NCI-H510A (cell line): ENCODE measurements at regions not wholly inside any gene's neighbourhood (a gene's known extent, or its start where the extent isn't known, plus 50 kb on each side); places are given as distances from the start of the nearest gene placed in this dataset.
A peak's percentile ranks its signal among the peaks of the same experiment; 100 is the strongest.

ENCODE experiments used
- DNase-seq: peaks from one replicate; lab custom pipeline; 2025; lab: John Stamatoyannopoulos, UW

DNA sequence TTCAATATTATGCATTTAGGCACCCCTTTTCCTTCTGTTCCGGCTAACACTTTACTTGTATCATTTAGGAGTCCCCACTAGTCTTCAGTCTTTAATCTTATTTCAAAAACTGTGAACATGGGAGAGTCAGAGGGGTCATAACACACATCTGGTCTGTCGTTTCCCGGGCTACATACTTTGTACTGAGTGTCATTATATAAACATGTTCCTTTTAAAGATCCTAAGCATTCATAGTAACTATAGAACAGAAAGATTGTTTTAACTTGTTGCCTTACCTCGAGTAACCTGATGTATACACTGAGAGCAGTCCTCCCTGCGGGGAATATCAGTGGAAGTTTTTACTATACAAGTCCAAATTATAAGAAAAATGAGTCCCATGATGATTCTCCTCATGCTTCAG, 78.2 kb upstream of the VEPH1 start:
- DNase-seq: no peak

DNA sequence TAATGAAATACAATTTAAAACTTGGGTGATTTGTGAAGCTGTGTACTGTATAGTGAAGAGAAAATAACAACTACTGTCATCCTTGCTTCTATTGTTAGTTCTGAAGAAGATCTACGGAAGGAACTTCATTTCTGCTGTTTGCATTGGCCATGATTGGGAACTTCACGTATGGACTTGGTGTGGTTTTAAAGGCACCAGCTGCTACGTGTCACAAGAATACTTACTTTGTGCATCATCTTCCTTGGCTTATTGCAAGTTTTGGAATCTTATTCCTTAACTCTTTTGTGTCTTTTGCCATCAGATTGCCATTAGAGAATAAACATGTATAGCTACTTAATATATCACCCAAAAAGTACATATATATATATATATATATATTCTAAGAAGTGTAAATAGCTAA, 75.0 kb upstream of the VEPH1 start:
- DNase-seq: no peak

GRCh38 chr3:157574531-157574930, 71.3 kb upstream of the VEPH1 start:
- no peak for DNase-seq

- DNase-seq: no peak
These were observed 70.7 kb upstream of the VEPH1 start for GRCh38 chr3:157573780-157574378.

DNA sequence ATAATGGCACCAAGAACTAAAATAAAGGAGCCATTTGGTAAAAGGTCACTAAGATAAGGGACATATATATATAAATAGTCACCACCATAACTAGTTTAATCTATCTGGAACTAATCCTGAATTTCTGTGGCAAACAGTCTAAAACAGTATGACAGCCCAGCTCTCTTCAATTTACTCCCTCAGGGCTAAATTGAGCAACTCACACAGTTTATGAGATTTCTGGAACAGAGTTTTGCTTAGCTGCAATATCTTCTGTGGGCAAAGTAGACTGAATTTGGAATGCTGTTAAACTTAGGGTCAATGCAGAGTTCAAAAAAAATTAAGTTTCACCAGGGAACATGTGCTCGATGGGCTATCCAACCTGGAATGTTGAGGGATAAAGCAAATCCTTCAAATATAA, 70.1 kb upstream of the VEPH1 start:
- DNase-seq: no peak

DNA sequence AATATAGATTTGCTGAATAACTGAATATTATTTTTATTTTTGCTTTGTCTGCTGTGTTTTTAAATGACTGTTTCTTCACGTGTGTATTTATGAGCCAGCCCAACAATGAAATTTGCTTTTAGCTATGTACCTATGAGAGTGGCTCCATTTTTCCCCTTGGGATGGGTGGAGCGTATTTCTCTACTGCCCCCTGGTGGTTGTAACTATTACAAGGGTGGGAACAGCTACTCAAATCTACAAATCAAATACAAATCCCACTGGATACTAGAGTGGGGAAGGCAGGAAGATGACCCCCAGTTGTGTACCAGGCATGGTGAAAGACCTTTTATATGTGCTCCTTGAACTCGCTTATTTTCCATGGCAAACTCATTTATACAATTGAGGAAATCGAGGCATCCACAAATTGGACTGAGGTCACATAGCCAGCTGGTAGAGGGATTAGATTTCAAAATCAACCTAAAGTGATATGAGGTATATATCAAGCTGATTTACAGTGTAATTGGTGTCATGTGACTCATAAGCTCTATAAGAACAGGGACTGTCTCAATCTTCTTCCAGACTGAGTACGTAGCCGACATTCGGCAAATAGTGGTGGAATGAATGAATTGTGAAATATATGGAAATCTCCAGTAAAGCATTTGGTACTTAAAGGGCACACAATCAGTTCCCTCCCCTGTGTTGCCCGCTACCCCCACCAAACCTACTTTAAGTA, 69.5 kb upstream of the VEPH1 start:
- DNase-seq: peak; percentile 6

GRCh38 chr3:157566596-157566995, 63.4 kb upstream of the VEPH1 start:
- DNase-seq: no peak

DNA sequence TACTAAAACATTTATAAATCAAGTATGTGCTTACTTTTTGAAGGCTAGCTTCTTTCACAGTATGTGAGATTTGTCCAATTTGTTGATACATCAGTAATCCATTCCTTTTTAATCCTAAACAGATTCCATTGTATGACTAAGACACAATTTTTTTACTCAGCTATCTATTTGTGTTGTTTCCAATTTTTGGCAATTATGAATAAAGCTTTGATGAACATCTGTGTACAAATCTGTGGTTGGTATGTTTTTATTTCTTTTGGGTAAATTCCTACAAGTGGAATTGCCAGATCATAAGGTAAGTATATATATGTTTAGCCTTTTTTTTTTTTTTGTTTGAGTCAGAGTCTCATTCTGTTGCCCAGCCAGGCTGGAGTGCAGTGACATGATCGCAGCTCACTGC, 56.2 kb upstream of the VEPH1 start:
- DNase-seq: no peak
